ENCODE measurements at regions not wholly inside any gene's neighbourhood (a gene's known extent, or its start where the extent isn't known, plus 50 kb on each side); places are given as distances from the start of the nearest gene placed in this dataset.

DNA sequence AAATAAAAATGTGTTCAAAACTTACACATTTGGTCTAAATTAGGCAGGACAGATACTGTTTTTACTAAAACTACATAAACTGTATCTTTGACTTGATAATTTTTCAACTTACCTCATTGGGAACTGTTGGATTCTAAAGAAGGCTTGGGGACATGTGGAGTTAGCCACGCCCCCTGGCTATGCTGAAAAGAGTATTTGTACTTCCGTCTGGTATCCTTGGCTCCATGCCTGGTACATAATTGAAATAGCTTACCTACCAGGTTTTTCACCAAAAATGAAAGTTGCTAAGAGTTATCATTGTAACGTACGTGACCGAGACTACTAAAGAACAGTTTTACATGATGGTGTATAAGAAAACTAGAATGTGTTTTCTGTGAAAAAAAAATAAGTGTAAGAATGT, 604.8 kb upstream of the IGFBP3 start:
- no peak for DNase-seq

DNA sequence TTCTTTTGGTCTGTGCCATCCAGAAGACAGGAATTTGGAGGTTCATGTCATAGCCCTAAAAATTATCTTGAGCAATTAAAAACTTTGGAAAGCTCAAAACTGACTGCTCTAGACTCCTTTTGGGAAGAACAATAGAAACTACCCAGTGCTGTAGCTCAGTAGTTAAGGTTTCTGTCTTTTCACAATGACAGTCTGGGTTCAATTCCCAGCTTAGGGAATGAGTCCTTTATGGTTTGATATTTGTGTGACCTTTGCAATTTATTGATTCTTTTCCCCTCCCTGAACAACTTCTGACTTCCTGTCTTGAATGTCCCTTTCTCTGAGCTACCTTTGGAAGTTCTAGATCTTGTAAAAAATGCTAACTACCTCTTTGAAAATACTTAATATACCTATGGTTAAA, 603.3 kb upstream of the IGFBP3 start:
- DNase-seq, result no peak

DNA sequence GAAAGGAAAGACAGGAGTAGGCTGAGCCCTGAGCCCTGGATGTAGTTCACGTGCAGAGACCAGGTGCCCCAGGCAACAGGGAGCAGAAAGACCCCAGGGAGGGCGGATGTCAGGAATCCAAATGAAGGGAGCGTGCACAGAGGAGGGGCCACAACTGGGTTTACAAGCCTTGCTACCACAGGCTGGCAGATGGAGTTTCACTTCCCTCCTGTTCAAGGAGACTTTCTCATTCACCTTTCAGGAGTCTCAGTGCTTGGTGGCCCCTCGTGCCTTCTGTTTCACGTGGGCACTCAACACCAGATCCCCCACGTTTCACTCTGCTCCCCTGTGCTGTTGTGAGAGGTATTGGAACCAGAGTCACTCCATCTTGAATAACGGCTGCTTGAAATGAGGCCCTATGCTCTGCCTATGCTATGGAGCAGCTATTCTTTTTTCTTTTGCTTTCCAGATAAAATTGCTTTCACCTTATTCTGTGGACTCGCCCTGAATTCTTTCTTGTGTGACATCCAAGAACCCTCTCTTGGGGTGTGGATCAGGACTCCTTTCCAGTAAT, 601.4 kb upstream of the IGFBP3 start:
- DNase-seq, result no peak

DNA sequence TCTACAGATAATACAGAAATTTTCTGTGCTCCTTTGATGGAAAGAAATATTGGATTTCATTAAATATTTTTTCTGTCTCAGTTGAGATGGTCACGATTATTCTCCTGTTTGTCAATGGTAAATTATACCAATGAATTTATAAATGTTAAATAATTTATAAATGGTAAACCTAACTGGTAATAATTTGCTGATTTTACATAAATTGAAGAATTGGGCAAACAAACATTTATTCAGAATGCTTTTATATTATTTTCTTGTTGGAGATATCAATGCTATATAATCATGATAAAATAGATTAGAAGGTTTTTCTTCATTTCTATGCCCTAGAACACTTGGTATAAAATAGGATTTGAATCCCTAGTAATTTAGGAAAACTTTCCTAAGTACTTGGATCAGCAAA, 597.6 kb upstream of the IGFBP3 start:
- DNase-seq, result no peak

DNA sequence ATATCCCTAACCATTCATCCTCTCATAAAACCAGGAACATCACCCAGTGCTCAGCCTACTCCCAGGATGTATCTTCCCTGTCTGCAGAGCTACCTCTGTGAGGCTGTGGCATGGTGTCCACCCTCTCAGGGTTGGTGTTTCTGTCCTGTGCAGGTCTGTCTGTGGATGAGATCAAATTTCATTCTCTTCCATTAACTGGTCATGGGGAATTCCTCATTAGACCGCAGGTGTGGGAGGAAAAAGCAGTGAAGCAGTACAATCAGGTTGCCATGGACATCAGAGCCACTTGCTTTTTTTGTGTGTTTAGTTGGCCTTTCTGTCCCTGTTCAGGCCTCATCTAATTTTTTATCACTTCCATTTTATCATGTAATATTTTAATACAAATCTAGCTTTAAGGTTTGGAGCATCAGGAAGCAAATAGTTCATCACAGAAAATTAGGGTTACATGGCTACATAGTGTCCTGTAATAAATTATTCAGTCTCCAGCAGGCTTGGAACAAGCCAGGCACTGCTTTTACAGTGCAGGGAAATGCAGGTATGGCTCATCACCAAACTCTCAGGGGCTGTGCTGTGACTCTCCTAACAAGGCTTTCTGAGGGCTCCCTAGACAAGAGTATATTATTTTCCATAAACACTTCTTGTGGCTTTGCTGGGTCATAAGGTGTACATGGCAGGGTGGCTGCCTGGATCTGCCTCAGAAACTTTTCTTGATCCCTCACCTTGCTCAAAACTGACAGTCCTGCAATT, 594.9 kb upstream of the IGFBP3 start:
- peak; percentile 31 for DNase-seq

DNA sequence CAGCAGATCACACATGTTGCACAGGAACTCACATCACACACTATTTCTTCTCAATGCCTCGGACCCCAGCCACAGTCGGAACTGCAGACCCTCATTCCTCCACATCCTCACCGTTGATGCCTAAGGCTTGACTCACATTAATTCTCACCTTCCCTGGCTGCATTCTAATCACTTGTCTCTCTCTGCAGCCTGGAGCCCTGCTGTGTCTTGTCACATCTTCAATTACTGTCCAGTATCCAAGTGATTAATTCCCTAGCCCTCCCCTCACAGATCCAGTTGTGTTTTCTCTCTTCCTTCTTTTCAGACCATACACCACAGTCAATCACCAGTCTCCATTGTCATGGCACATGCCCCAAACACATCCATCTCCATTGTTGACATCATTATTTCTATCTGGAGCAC, 592.4 kb upstream of the IGFBP3 start:
- peak; percentile 48 for DNase-seq

DNA sequence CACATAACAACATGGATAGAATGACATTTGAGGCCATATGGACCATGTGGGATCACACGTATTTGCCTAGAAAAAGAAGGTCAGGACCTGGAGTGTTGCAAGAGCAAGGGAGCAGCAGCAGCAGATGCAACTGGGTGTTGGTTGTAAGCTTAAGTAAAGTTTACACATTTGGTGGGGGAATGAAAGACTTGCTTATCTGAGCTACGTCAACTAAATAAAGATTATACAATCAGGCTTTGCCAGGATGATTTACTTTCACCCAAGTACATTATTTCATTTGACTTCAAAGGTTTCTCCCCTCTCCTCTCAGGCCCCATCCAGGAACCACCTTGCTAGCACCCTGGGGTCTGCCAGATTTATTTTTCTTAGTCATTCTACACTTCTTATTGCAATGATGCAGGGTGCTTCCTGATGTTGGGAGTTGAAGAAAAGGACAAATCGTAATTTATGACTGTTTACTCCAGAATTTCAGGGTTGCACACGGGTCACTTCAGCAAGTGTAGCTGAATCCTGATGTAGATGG, 591.9 kb upstream of the IGFBP3 start:
- no peak for DNase-seq

DNA sequence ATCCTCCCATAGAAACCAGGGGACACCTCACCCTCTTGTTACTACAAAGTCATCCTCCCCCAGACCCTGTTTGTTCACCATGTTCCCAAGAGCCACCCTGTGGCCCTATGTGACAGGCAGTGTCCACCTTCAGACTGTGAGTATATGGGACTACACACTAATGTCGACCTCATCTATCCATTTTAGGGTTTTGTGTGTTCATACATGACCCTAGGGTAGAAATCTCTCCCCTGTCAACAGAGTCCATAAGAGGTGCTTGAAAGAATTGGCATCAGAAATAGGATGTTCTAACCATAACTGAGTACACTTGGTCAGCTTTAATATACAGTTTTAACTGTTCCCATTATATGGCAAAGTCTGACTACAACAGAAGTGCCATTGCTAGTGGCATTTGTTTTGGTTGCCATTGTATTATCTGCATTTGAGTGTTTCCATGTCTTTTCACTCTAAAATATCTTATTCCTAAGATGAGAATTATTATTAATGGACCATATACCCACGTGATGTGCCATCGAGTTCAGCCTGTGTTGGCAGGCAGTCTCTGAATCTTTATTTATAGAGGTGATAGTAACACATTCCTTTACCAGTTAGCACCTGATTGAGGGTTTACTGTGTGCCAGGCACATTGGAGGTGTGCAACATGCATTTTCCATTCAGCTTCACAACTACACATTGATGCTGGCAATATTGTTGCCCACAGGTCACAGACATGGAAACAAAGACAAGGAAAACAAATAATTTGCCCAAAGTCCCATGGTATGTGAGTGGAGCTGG, 590.6 kb upstream of the IGFBP3 start:
- DNase-seq, result no peak

DNA sequence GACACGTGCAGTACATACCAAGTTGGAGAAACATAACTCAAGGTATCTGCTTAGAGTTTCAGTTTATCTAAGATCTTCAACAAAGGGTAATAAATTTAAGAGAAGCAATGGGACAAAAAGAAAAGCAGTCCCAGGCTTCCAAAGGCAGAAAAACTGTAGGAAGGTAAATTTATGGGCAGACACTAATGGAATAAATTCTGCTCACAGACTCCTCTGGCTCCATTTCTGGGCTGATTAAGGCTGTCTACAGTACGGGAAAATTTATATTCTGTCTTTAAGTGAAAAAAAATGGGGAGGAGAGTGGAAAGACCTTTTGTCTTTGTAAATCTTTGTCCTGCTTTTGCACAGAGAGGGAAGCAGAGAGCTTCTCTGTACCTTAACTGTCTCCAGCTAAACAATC, 587.5 kb upstream of the IGFBP3 start:
- no peak for DNase-seq

DNA sequence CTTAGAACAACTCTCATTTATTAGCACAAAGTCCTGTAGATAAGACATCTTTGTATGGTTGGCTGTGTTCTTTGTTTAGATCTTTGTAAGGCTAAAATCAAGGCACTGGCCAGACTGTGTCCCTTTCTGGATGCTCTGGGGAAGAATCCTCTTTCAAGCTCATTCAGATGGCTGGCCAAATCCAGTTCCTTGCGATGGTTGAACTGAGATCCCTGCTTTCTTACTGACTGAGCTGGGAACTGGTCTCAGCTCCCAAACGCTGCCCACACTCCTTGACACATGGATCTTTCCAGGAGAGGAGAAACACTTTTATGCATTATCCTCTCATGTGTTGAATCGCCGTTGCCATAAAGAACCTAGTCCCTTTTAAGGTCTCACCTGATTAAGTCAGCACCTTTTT, 586.5 kb upstream of the IGFBP3 start:
- no peak for DNase-seq

DNA sequence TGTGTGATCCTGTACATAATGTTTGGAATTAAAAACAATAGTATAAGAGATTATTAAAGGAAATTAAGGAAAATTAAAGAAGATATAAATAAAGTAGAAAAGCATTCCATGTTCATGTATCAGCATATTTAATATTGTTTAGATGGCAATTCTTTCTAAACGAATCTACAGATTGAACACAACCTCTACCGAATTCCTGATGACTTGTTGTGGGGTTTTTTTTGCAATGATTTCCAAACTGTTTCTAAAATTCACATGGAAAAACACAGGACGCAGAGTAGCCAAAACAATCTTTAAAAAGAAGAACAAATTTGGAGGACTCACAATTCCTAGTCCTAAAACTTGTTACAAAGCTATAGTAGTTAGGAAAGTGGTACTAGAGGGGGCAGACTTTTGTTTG, 573.4 kb upstream of the IGFBP3 start:
- no peak for DNase-seq

DNA sequence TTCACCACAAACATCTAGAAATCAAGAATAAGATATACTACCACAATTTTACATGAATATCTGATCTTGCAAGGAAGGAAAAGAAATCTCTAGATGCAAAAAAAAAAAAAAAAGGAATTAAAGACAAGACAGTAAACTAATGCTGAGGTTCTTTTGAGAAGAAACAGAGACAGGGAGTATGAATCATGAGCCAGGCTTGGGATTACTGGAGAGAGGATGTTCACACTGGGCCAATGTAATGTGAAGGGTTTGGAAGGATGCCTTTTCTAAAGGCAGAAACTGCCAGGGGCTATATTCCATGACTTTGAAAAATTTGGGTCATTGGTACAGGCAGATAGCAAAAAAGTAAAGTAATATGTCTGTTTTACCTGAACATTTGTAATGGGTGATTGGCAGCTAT, 573.0 kb upstream of the IGFBP3 start:
- DNase-seq, result no peak

DNA sequence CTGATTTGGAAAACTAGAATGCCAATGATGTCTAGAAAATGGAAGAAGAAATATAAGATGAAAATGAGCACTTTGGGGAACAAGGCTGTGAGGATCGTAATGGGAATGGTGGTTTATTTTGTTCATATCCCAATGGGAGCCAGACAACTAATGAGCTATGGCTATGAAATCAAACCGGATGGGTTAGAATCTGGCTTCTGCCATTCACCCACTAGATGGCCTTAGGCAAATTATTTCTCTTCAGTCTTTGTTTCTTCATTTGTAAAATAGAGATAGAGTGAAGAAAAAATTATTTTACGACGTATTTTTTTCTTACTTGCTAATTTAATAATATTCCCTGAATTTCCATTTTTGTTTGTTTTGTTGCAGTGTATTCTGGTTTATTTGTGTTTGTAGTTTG, 572.1 kb upstream of the IGFBP3 start:
- no peak for DNase-seq

DNA sequence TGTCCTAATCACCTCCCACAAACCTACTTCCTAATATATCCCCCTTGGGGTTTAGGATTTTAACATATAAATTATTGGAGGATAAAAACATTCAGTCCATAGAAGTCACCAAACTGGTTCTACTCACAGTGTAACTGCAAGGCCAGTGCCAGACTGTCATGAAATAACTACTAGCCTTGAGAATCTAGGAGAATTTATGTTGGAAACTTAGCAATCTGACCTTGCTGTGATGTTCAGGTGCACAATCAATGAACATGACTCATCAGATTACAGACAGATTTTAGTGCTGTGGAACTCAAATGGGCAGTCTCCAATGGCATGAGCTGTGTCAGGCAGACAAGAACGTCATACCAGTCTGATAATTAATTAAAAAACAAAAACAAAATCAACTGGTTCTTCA, 571.4 kb upstream of the IGFBP3 start:
- DNase-seq, result no peak

DNA sequence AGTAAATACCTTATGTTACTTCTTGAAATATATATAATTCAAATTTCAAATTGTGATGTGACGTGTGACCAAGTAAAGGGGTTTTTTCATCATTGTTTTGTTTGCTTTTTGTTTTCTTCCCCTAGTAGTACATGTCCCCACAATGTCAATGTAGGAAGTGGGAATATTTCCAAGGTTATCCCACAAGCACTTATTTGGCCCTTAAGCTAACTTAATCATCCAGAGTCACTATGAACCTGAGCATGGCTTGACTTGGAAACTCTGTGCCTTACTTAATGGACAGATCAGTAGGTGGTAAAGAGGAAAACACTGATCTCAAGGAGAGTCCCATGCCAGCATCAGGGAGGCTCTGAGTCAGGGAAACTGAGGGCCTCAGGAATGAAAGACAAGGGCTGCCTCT, 569.3 kb upstream of the IGFBP3 start:
- no peak for DNase-seq

DNA sequence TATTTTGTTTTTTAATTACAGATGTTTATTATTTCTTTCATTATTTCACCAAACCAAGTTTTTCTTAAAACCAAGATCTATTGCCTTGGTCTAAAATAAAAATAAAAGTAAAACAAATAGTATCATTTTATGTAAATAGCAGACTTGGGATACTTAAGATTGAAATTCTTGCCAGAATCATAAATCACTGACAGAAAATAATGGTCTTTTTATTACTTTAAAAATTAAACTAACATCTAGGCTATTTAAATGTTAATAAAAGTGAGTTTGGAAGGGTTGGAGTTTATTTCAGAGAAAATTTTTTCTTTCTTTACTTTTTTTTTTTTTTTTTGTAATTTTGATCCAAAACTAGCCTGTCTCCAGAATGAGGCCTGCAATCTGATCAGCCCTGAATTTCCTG, 568.0 kb upstream of the IGFBP3 start:
- no peak for DNase-seq

DNA sequence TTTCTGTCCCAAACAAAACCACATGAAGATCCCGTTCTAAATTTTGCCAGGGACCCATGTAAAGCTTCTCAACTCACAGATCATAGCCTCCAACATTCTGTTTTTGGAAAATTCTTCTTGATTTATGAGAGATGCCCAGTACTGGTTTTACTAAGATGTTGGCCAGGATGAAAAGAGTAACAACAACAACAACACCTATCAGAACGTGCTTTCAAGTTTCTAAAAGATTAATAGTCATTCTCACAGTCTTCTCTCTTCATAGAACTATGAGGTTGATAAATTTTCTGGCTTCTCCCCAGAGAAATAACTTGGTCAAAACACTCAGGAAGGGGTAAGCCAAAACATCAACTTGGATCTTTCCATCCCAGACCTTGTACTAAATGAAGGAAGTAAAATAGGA, 567.5 kb upstream of the IGFBP3 start:
- no peak for DNase-seq

DNA sequence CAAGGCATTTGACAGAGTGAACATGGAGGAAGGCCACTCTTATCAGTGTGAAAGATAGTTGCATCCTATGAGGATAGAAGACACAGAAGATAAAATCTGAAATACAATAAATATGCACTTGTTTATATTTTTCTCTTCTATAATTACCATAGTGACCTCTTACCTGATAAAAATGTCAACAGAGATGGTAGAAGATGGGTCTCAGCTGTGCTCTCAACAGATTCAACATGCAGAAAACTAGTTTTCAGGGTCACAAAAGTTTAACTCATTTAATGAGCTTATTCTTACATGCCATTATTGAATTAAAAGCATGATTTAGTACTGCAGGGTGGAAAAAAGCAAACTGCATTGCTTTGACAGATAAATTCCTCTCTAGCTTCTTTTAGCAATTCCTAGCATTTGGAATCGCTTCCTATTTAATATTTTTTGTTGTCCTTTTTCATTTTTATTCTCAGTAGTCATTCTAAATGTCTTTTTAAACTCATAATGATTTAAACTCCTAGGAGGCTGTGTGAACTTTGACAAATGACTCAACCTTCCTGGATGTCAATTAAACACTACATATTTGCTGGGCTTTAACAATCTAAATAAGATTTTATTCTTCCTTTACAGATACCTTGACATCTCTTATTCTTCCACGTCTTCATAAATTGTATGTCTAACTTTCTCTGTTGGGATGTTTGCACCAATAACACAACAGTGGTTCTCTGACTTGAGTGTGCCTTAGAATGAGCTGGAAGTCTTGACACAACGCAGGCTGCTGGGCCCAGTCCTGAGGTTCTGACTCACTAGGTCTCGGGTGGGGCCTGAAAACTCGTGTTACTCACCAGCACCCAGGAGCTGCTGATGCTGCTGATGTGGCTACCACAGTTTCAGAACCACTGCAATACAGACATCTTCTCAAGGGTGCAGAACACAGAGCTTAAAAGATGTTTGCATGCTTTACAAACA, 565.5 kb upstream of the IGFBP3 start:
- DNase-seq, result no peak

DNA sequence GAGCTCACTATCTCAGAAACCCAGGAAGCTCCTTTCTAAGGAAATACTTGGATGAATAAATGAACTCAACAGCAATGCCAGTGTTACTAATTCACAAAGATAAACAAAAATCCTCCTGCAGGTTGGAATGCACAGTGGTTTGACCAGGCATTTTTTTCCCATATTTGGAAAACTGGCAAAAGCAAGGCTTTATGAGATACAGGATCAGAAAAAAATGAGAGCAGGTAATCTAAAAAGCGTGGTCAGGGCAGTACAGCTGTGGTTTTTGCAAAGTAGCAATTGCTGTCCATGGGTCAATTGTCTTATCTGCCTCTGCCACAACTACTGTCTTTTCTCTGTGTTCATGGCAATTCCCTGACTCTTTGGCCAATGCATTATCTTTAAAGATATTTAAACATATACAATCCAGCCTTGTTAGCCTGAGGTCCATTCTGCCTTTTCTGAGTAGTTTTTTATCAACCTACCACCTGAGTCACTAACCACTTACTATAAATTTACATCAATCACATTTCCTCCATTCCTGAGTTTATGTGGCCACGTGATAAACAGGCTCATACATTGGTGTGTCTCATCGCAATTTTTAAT, 564.5 kb upstream of the IGFBP3 start:
- no peak for DNase-seq

DNA sequence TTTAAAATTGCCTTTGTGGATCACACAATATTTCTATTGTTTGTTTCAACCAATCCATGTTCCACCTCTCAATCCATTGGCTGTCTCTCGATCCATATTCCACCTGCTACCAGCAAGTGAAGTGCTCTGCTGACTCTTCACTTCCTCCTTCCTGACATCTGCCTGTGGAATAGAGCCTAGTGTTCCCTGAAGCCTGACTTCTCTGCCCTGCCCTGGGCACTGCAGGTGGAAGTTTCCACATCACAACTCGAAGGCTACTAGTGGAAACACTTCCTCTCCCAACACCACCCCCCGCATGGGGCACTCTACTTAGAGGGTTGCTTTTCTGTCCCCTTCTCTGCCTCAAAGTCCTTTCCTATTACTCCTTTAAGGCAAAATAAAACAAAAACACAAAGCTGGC, 563.8 kb upstream of the IGFBP3 start:
- no peak for DNase-seq

DNA sequence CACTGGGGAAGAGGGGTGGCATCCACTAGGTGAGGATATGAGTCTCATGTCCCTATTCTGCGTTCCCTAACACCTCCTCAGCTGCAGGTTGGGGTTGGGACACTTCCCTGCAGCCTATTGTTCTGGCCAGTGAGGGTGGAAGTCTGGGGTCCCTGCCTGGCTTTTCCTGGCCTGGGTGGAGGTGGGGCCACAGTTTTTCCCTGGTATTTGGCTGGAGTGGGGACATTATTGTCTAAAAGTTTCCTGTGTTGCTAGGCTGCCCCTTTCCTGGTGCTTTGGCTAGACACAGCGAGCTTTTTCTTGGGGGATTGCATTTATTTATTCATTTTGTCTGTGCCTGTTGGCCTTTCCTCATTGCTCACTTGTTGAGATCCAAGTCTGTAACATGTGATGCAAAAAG, 559.5 kb upstream of the IGFBP3 start:
- DNase-seq, result no peak

DNA sequence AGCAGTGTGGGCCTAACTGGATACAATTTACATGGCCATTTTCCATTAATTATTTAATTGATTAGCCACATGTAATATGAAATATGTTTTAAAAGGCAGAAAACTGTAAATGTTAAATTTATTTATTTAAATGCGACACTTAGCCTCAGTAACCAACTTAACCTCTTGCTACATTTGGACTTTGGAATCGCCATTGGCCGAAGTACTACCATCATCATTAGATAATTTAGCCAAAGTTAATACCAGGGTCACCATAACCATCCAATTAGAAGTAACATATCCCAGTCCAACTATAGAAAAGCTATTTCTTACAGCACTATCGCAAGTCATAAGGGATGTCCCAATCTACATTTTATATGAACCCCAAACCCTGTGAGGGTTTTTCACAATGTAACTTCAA, 558.6 kb upstream of the IGFBP3 start:
- no peak for DNase-seq

DNA sequence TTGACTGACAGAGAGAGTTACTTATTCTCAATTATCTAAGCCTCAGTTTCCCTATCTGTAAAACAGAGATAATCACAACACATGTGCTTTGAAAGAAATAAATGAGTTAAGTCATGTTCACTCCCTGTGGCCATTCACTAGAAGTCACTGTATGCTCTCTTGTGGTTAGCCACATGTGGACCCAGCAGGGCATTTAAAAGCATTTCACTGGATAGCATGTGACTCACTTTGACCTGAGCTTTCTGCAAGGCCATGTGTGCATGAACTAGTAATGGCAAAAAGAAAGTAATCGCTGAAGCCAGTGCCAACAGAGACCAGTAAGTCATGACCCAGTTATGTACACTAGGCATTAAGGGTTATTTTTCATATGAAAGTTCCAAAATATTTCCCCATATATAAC, 557.0 kb upstream of the IGFBP3 start:
- DNase-seq, result no peak
